Heart left ventricle (tissue), 13 donors: ENCODE measurements at regions not wholly inside any gene's neighbourhood (a gene's known extent, or its start where the extent isn't known, plus 50 kb on each side); places are given as distances from the start of the nearest gene placed in this dataset.

ENCODE experiments used
- CTCF ChIP-seq, 12 donors: fragments of 200-600 bp; sonication (generic) in 4 of 12; IDR thresholded peaks; one replicate each; pipeline versions ENCODE4 v1.5.0 to v1.8.0; 2018 to 2022; ENCODE audit warnings: antibody characterized with exemption in 12 of 12, mild to moderate bottlenecking in 5 of 12
- POLR2A ChIP-seq, 2 donors: fragments of 450-650 bp; IDR thresholded peaks; one replicate each; pipeline ENCODE4 v1.6.1; 2017; ENCODE audit warnings: antibody characterized with exemption in 2 of 2, mild to moderate bottlenecking in 2 of 2, moderate library complexity in 2 of 2
- donor health status: ischemic (EF 13 %, LVEDD 7.1; RV severe dilation, severe dysfunction).
- donor health status: DM: no; HTN: yes; CAD: no.
- donor health status: DM: no; HTN: no; CAD: no.
- donor health status: ischemic (EF 25% LVEDD 6.9; RV normal size, moderate dysfunction).
- donor health status: ischemic (EF 25% LVEDD 5.7; RV mildly dilated, moderate dysfunction).
- donor health status: ischemic (EF 35%, LVEDD 5.7; RV mildly dilated, moderate dysfunction).
- donor health status: nonischemic (EF 11% LVEDD 7.7; RV severe dilation, severe dysfunction).
- donor health status: DM: yes; HTN: yes; CAD: no.
- donor health status: PGD.
- donor health status: ischemic (EF 29% LVEDD 5.4; RV normal size, mild dysfunction).
- donor health status: nonischemic (EF 23%, LVEDD 6.1; RV moderate dilation, normal function).

- no peak for TF ChIP-seq CTCF (IDR thresholded peaks at IDR 0.05)
- TF ChIP-seq POLR2A (IDR thresholded peaks at IDR 0.05), result no peak
These were observed 91.1 kb upstream of the PPP1R26 start for GRCh38 chr9:135388530-135388929.
